ENCODE measurements at regions not wholly inside any gene's neighbourhood (a gene's known extent, or its start where the extent isn't known, plus 50 kb on each side); places are given as distances from the start of the nearest gene placed in this dataset.
"Not testable (repeated sequence)": the region's sequence is repeated elsewhere in the genome, so short reads cannot be mapped to it uniquely, and the experiment has no call there.

GRCh38 chr4:159976871-159977482 is 874.1 kb downstream of the RAPGEF2 start:
- not testable (repeated sequence) for TF ChIP-seq CTCF, EP300, POLR2A (IDR thresholded peaks at IDR 0.05)

All from ovary (tissue), 3 donors.